Pulmonary artery endothelial cell (primary cell): ENCODE measurements at regions not wholly inside any gene's neighbourhood (a gene's known extent, or its start where the extent isn't known, plus 50 kb on each side); places are given as distances from the start of the nearest gene placed in this dataset.

Experiments
- DNase-seq: peaks from one replicate; pipeline ENCODE4 v3.0.0-alpha.2; 2011; ENCODE audit warnings: low read depth, low spot score

DNA sequence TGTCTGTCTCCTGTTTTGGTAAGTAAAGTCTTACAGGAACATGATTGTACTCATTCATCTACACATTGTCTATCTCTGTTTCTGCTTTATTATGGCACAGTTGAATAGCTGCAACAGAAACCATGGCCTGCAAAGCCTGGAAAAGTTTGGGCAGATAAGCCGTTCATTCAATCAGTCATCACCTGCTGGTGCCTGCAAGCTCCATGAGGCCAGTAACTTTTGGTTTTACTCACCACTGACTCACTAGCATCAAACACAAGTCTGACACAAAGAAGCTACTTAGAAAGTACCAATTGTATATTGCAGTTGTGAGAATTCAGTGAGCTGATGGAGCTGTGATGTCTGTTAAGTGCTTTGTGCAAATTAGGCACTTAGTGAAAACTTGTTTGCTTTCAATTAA, 373.6 kb upstream of the SGCD start:
- no peak for DNase-seq

DNA sequence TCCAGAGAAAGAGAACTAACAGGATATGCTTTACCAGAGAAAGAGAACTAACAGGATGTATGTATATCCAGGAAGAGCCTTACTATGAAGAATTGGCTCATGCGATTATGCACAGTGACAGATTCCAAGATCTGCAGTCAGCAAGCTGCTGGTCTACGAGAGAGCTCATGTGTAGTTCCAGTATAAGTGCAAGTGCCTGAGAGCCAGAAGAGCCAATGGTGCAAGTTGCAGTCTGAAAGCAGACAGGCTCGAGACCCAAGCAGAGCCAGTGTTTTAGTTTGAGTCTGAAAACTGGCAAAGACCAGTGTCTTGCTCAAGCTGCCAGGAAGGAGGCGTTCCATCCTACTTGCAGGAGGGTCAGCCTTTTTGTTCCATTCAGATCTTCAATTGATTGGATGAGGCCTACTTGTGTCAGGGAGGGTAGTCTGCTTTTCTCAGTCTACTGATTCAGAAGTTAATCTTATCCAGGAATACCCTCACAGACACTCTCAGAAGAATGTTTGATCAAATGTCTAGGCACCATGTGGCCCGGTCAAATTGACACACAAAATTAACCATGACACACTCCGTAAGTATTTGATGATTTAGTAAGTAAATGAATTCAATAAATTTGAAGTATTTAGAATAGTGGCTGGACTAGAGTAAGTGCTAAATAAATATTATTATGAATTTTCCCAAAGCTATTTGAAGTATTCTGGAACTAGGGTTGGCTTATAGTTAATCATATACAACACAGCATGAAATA, 372.1 kb upstream of the SGCD start:
- no peak for DNase-seq

DNA sequence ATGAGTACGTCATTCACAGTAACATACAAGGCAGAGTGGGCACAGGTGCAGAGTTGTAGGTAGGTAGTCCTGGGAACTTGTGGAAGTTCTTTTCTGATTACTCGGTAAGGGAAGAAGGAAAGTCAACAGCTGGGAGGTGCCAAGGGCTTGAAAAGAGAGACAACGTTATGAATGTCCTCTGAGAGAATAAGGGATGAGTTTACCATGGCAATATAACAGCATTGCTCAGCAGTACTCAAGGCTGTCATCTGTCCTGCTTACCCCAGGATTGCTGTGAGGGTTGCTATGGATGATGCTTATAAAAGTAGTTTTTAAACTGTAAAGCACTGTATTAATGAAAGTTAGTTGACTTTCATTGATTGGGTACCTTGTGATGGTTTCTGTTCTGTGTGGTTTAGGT, 369.1 kb upstream of the SGCD start:
- DNase-seq = no peak

DNA sequence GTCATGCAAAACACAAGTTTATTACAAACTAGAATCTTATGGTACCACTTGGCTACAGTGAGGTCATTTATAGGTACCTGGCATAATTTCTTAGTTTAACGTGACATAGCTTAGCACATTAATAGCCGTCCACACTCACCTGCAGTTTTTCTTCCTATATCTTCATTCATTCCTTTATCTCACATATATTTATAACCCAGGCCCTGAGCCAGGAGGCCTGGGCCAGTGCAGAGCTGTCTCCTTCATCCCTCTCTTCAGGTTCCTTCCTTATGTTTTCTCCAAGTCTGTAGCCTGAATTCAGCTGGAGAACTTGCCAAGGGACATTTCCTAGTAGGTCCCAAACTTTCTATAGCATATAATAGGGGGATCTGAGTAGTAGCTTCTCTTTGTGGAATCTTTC, 367.9 kb upstream of the SGCD start:
- no peak for DNase-seq

- DNase-seq = no peak
Measured at GRCh38 chr5:155960177-155960576, 366.8 kb upstream of the SGCD start.

- no peak for DNase-seq
Measured at GRCh38 chr5:155969537-155969936, 357.4 kb upstream of the SGCD start.

GRCh38 chr5:155974369-155974768, 352.6 kb upstream of the SGCD start:
- DNase-seq = no peak

GRCh38 chr5:155978850-155979249, 348.1 kb upstream of the SGCD start:
- no peak for DNase-seq

DNA sequence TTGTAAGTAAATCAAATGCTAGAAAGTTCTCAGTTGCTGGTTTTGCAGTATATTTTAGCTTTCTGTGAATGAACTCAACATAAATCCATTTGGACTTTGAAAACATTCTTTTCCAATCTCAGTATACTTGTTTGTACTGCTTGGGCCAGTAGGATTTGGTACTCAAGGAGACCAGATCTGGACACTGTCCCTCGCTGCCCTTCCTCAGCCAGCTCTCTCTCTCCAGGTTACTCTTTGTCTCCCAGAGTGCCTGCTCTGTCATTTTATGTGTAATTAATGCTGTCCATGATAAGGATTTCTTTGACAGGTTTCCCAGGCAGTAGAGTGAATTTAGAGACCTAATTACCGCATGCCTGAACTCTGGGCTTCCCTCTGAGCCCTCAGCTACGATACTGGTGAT, 344.6 kb upstream of the SGCD start:
- DNase-seq = no peak

DNA sequence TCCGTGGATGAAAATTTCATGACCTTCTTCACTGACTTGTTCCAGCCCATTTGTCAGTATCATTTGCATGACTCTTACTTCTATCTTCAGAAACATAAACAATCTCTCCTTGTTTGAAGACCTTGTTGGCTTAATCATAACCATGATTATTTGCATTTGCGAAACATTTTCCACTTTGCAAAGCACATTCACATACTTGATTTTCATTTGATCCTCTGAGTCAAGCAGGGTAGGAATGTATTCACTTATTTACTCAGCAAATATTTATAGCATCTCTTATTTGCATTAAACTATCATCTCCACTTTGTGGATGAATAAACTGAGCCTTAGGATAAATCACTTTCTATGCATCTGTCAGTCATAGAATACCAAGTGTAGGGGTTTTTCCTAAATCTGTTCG, 343.0 kb upstream of the SGCD start:
- DNase-seq = no peak

DNA sequence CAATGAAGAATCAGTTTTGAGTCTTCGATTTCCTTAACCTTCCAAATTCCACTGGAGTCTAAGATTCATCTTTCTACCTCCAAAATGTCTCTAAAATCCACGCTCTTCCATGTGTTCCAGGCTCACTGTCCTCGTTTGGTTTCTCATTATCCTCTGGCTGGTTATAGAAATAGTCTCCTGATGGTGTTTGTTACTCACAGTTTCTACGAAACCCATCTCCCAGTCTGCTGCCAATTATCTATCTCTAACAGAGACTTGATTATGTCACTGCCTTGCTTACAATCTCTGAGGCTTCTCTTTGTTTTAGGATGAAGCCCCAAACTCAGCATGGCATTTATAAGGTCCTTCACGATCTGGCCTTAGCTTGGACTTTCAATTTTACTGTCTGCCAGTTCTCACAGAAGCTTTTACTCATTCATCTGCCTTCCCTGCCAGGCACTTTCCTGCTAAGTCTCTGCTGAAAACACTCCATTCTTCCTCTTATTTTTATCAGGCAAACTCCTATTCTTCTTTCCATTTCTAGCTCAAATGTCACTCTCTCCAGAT, 339.6 kb upstream of the SGCD start:
- no peak for DNase-seq

DNA sequence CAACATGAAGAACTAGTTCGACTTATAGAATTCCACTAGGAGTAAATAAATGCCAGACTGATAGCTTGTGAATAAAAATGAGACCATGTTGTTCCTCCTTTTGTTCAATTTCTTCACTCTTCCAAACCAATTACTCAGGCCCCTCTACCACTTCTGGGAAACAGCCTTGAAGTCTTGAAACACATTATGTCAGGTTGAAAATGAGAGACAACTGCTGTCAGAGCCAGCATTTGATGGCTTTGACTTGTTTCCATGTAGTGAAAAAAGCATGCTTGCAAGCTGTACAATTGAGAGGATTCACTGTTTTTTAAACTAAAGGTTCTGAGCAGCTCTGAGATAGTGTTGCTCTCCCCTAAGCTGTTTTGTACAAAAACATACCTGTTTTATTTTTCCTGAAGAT, 337.1 kb upstream of the SGCD start:
- DNase-seq = no peak

GRCh38 chr5:155996123-155996522, 330.8 kb upstream of the SGCD start:
- no peak for DNase-seq

GRCh38 chr5:155998257-155998656, 328.7 kb upstream of the SGCD start:
- DNase-seq = no peak

- DNase-seq = no peak
Measured at GRCh38 chr5:156000115-156000514, 326.8 kb upstream of the SGCD start.

GRCh38 chr5:156004754-156005153, 322.2 kb upstream of the SGCD start:
- no peak for DNase-seq

- DNase-seq = no peak
Measured at GRCh38 chr5:156006026-156006647, 320.8 kb upstream of the SGCD start.

DNA sequence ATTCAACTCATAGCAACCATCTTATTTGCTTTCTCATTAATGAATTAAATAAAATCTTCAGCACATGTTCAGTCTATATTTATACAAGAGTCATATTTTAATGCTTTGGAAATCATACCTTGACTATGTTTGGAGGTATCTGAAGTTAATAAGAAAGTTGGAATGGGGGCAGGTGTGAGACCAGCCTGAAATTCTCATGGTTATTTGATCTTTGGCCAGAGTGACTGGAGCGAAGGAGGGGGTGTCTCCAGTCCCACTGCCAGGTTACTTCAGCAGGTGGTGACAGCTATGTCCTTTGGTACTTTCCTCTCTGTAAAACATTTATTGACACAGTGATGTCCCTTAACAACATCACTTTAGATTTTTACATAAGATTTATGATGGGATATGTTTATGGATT, 318.1 kb upstream of the SGCD start:
- no peak for DNase-seq

GRCh38 chr5:156009583-156009982, 317.4 kb upstream of the SGCD start:
- DNase-seq = no peak

- DNase-seq = no peak
Measured at GRCh38 chr5:156015137-156015536, 311.8 kb upstream of the SGCD start.

- no peak for DNase-seq
Measured at GRCh38 chr5:156019130-156019529, 307.8 kb upstream of the SGCD start.

GRCh38 chr5:156019571-156020180, 307.3 kb upstream of the SGCD start:
- no peak for DNase-seq

DNA sequence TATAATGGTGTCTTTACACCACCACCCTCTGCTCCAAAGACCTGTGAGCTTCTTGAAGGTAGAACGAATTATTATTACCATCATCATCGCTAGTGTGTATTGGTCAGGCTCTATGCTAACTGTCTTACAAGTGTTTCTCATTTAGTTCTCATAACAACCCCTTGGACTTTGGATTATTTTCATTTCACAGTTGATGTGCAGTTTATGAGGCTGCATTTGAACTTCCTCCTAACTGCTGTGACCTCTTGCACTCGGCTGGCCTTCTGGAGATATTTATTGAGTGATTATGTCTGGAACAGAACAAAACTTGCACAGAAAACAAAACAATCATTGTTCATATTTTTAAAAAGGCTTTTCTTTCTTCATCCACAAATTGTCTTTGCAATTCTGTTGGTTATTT, 306.3 kb upstream of the SGCD start:
- DNase-seq = no peak
